BLaER1 (cell line): ENCODE measurements at regions not wholly inside any gene's neighbourhood (a gene's known extent, or its start where the extent isn't known, plus 50 kb on each side); places are given as distances from the start of the nearest gene placed in this dataset.
"Not testable (repeated sequence)": the region's sequence is repeated elsewhere in the genome, so short reads cannot be mapped to it uniquely, and the experiment has no call there.

Experiments
- H3K27ac ChIP-seq: shearing (Covaris generic); formaldehyde crosslinking; 2 replicates; pipeline ENCODE4 v1.8.1; 2022
- H3K27me3 ChIP-seq: shearing (Covaris generic); formaldehyde crosslinking; 2 replicates; pipeline ENCODE4 v1.8.1; 2022
- H3K36me3 ChIP-seq: shearing (Covaris generic); formaldehyde crosslinking; 2 replicates; pipeline ENCODE4 v1.8.1; 2022
- H3K4me1 ChIP-seq: shearing (Covaris generic); formaldehyde crosslinking; 2 replicates; pipeline ENCODE4 v1.8.1; 2022
- H3K4me2 ChIP-seq: shearing (Covaris generic); formaldehyde crosslinking; 2 replicates; pipeline ENCODE4 v1.8.1; 2022
- H3K4me3 ChIP-seq: shearing (Covaris generic); formaldehyde crosslinking; 2 replicates; pipeline ENCODE4 v1.8.1; 2022
- H3K9ac ChIP-seq: shearing (Covaris generic); formaldehyde crosslinking; 2 replicates; pipeline ENCODE4 v1.8.1; 2022
- H3K9me3 ChIP-seq: shearing (Covaris generic); formaldehyde crosslinking; 2 replicates; pipeline ENCODE4 v1.8.1; 2022
- H4K20me1 ChIP-seq: shearing (Covaris generic); formaldehyde crosslinking; 2 replicates; pipeline ENCODE4 v1.8.1; 2022
- Cebpa-rat ChIP-seq: shearing (Covaris generic); IDR thresholded peaks from 2 replicates; pipeline ENCODE4 v1.8.1; 2022

DNA sequence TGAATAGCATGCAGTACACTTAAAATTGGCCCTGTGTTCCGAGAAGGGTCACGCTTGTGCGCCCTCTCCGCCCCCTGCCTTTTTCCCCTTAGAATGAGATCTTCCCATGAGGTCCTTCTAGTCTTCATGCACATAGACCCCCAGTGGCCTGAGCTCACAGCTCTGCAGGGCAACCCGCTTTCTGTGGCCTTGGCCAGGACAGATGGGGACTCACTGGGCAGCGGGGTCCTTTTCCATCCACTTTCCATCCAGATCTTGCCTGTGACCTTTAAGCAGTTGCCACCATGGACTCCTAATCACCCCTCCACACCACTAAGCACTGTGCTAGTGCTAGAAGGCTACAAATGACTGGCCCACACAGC is 244.4 kb downstream of the UACA start:
- Histone ChIP-seq H3K4me2 (no peak overlapping the region), H3K36me3 (no peaks in the 10 kb centered on the region), H3K27me3 (peaks cover 4% of the 10 kb centered on the region; the same call in 1 of the 2 replicates), H3K9ac (no peak overlapping the region), H3K9me3 (no peaks in the 10 kb centered on the region), H3K27ac (no peak overlapping the region), H4K20me1 (peaks cover 6% of the 10 kb centered on the region; the same call in 1 of the 2 replicates), H3K4me3 (no peak overlapping the region), H3K4me1 (peaks cover 24% of the 10 kb centered on the region)
- TF ChIP-seq Cebpa-rat = no peak

DNA sequence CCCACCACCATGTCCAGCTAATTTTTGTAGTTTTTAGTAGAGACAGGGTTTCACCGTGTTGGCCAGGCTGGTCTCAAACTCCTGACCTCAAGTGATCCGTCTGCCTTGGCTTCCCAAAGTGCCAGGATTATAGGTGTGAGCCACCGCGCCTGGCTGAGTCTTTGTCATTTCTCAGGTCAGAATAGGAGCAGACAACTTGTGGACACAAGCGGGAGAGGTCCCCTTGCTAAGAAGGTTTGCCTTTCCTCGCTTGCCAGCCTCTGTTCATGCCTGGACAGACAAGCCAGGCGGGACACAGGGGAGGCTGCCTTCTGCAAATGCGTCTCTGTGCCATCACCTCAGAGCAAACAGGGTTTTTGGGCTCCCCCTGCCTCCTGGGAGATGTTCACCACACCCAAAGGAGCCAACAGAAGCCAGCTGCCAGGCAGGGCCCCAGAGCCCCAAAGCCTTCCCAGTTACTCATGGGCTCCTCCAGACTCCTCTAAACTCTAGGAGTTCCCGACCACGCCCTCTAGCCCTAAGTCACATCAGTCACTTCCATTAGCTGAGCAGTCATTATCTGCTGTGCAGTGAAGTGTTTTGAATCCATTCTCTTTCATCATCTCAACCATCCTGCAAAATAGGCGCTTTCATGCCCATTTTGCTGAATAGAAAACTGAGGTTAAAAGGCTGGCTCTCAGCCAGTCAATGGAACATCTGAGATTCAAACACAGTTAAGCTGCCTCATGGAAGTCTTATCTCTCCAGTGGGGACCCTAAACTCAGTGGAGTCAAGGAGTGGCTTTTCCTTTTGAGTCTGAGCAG is 245.0 kb downstream of the UACA start:
- Histone ChIP-seq H3K4me3 (no peak overlapping the region), H3K9ac (no peak overlapping the region), H3K36me3 (no peaks in the 10 kb centered on the region), H3K9me3 (no peaks in the 10 kb centered on the region), H3K27me3 (peaks cover 4% of the 10 kb centered on the region; the same call in 1 of the 2 replicates), H4K20me1 (no peaks in the 10 kb centered on the region; the same call in 1 of the 2 replicates), H3K4me2 (no peak overlapping the region), H3K27ac (no peak overlapping the region), H3K4me1 (peaks cover 19% of the 10 kb centered on the region)
- TF ChIP-seq Cebpa-rat = no peak

DNA sequence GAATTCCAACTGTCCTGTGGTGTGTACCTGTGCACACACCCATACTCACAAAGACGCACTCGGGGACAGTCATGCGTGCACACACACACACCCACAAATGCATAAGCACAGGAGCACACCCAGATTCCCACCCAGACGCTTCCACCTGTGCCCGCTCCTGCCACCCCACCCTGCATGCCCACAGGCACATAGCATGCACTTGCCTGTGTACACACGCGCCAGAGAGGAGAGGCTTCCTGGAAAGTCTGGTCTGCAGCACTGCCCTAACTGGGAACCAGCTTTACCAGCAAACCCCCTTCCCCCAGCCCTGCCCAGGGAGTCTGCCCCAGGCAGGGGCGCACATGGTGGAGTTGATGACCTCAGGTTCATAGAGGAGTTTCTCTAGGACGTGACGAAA is 246.2 kb downstream of the UACA start:
- H3K27ac ChIP-seq = no peak overlapping the region
- no peak overlapping the region for H3K4me3 ChIP-seq
- peaks cover 4% of the 10 kb centered on the region; the same call in 1 of the 2 replicates for H3K27me3 ChIP-seq
- no peak overlapping the region for H3K9ac ChIP-seq
- TF ChIP-seq Cebpa-rat = no peak
- 0 out of 2 replicates have a peak, but pooled peaks cover 5% of the 10 kb centered on the region for H3K9me3 ChIP-seq
- peaks cover 6% of the 10 kb centered on the region for H3K4me1 ChIP-seq
- H3K4me2 ChIP-seq = no peak overlapping the region
- H4K20me1 ChIP-seq = no peaks in the 10 kb centered on the region
- H3K36me3 ChIP-seq = no peaks in the 10 kb centered on the region

DNA sequence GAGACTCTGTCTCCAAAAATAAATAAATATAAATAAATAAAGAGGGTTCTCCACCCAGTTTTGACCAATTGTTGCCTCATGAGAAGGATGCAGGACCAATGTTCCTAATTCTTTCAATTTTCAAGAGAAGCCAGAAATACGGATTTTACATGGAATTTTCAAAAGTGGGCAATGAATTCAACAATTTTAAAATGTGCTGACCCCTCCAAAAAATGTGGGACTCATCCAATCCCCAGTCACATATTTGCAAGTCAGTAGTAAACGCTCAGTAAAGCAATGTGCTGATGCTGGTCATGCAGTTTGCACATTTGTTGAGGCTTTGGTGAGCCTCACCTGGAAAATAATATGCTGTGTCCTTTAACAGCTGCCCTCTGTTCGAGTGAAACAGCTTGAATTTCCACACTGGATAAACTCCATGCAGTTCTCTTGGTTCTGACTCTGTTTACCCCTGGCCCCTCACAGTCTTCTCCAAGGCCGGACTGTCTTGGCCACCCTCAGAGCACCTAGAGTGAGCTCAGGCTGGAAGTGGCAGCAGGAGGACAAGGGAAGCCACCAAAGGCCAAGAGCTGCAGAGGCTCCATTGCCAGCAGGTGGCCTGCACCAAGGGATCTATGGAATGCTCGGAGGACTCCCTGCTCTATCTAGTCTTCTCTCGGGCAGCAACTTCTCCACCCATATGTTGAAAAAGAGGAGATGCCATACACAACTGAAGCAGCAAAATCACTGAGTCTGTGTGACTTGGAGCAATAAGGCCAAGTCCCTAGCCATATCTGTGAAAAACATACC is 246.8 kb downstream of the UACA start:
- no peaks in the 10 kb centered on the region for H3K36me3 ChIP-seq
- TF ChIP-seq Cebpa-rat = no peak
- H3K4me1 ChIP-seq = 0 out of 2 replicates have a peak, but pooled peaks cover under 1% of the 10 kb centered on the region
- H4K20me1 ChIP-seq = no peaks in the 10 kb centered on the region
- 0 out of 2 replicates have a peak, but pooled peaks cover 5% of the 10 kb centered on the region for H3K9me3 ChIP-seq
- no peak overlapping the region for H3K4me3 ChIP-seq
- H3K9ac ChIP-seq = no peak overlapping the region
- H3K4me2 ChIP-seq = no peak overlapping the region
- H3K27me3 ChIP-seq = peaks cover 4% of the 10 kb centered on the region; the same call in 1 of the 2 replicates
- H3K27ac ChIP-seq = no peak overlapping the region

GRCh38 chr15:70514251-70514650 is 249.1 kb downstream of the UACA start:
- no peak overlapping the region for H3K4me3 ChIP-seq
- no peaks in the 10 kb centered on the region for H4K20me1 ChIP-seq
- H3K27me3 ChIP-seq = peaks cover 4% of the 10 kb centered on the region; the same call in 1 of the 2 replicates
- no peaks in the 10 kb centered on the region for H3K4me1 ChIP-seq
- no peak for TF ChIP-seq Cebpa-rat
- peaks cover 24% of the 10 kb centered on the region for H3K9me3 ChIP-seq
- no peaks in the 10 kb centered on the region for H3K36me3 ChIP-seq
- no peak overlapping the region for H3K27ac ChIP-seq
- H3K9ac ChIP-seq = no peak overlapping the region
- H3K4me2 ChIP-seq = no peak overlapping the region

GRCh38 chr15:70513819-70514218 is 249.5 kb downstream of the UACA start:
- Histone ChIP-seq H3K9ac (no peak overlapping the region), H3K4me3 (no peak overlapping the region), H3K4me2 (no peak overlapping the region), H3K27ac (no peak overlapping the region), H3K4me1 (no peaks in the 10 kb centered on the region), H3K36me3 (no peaks in the 10 kb centered on the region), H3K9me3 (peaks cover 27% of the 10 kb centered on the region), H4K20me1 (no peaks in the 10 kb centered on the region), H3K27me3 (peaks cover 4% of the 10 kb centered on the region; the same call in 1 of the 2 replicates)
- no peak for TF ChIP-seq Cebpa-rat

DNA sequence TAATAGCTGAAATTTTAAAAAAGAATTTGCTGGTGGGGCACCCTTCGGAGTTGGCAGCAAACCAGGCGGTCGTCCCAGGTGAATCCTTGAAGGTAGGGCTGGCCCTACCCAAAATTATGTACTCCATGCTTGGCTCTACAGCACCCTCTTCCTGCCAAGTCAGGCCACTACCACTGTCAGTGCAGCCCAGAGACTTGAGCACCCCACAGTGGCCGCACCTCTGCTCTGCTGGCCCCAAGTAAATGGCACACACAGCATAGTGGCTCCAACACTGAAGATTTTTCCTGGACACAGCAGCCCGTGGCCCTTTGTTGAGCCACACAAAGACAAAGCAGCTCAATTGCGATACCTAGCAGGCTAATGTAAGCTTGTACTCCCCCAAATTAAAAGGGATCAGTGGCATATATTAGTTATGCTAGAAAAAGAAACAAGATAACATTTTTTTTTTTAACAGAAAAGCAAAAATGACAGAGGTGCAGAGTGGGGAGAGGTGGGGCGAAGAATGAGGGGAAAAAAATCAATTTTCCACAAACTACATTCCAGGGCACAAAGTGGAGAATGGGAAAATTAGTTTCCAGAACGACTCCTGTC is 250.5 kb downstream of the UACA start:
- H4K20me1 ChIP-seq = no peaks in the 10 kb centered on the region
- H3K9me3 ChIP-seq = peaks cover 27% of the 10 kb centered on the region
- no peak for TF ChIP-seq Cebpa-rat

GRCh38 chr15:70511972-70512587 is 251.3 kb downstream of the UACA start:
- H3K9me3 ChIP-seq = peaks cover 27% of the 10 kb centered on the region
- not testable (repeated sequence) for H3K9ac ChIP-seq, H3K27ac ChIP-seq, H3K36me3 ChIP-seq, H4K20me1 ChIP-seq, H3K4me3 ChIP-seq, H3K4me1 ChIP-seq, H3K4me2 ChIP-seq, H3K27me3 ChIP-seq

More for the DNA sequence above, 250.5 kb downstream of the UACA start:
- Histone ChIP-seq H3K4me2 (no peak overlapping the region), H3K9ac (no peak overlapping the region), H3K27me3 (peaks cover 4% of the 10 kb centered on the region; the same call in 1 of the 2 replicates), H3K27ac (no peak overlapping the region), H3K36me3 (no peaks in the 10 kb centered on the region), H3K4me3 (no peak overlapping the region), H3K4me1 (no peaks in the 10 kb centered on the region)

DNA sequence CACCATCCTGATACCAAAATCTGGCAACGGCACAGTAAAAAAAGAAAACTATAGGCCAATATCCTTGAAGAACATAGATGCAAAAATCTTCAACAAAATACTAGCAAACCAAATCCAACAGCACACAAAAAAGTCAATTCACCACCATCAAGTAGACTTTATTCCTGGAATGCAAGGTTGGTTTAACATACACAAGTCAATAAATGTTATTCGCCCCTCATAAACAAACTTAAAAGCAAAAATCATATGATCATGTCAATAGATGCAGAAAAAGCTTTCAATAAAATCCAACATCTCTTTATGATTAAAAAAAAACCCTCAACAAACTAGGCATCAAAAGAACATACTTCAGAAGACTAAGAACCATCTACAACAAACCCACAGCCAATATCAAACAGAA is 252.9 kb downstream of the UACA start:
- Histone ChIP-seq H3K4me3 (no peak overlapping the region), H4K20me1 (peaks cover 9% of the 10 kb centered on the region), H3K9ac (no peak overlapping the region), H3K4me1 (peaks cover 8% of the 10 kb centered on the region), H3K27me3 (peaks cover 12% of the 10 kb centered on the region), H3K9me3 (peaks cover 27% of the 10 kb centered on the region), H3K36me3 (no peaks in the 10 kb centered on the region), H3K27ac (no peak overlapping the region), H3K4me2 (no peak overlapping the region)
- TF ChIP-seq Cebpa-rat = no peak
